ENCODE measurements at regions not wholly inside any gene's neighbourhood (a gene's known extent, or its start where the extent isn't known, plus 50 kb on each side); places are given as distances from the start of the nearest gene placed in this dataset.

GRCh38 chr18:76188097-76188496, 306.9 kb downstream of the ZNF516 start:
- no peak for TF ChIP-seq CTCF (IDR thresholded peaks at IDR 0.05; ENCODE audit: low read length)
- no peak for TF ChIP-seq EZH2 (optimal IDR thresholded peaks at IDR 0.05; ENCODE audit: low read depth, low read length)
